ENCODE measurements at regions not wholly inside any gene's neighbourhood (a gene's known extent, or its start where the extent isn't known, plus 50 kb on each side); places are given as distances from the start of the nearest gene placed in this dataset.

GRCh38 chr9:84072621-84073180 lies 92.1 kb downstream of the RMI1 start:
- TF ChIP-seq, protein P1, sequence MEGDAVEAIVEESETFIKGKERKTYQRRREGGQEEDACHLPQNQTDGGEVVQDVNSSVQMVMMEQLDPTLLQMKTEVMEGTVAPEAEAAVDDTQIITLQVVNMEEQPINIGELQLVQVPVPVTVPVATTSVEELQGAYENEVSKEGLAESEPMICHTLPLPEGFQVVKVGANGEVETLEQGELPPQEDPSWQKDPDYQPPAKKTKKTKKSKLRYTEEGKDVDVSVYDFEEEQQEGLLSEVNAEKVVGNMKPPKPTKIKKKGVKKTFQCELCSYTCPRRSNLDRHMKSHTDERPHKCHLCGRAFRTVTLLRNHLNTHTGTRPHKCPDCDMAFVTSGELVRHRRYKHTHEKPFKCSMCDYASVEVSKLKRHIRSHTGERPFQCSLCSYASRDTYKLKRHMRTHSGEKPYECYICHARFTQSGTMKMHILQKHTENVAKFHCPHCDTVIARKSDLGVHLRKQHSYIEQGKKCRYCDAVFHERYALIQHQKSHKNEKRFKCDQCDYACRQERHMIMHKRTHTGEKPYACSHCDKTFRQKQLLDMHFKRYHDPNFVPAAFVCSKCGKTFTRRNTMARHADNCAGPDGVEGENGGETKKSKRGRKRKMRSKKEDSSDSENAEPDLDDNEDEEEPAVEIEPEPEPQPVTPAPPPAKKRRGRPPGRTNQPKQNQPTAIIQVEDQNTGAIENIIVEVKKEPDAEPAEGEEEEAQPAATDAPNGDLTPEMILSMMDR (conservative IDR thresholded peaks at IDR 0.05; ENCODE audit: low read depth, low read length): no peak
- no peak for TF ChIP-seq EZH2phosphoT487 (IDR thresholded peaks at IDR 0.05; ENCODE audit: borderline replicate concordance, low read length)
- no peak for TF ChIP-seq EZH2 (IDR thresholded peaks at IDR 0.05; ENCODE audit: low read length, unreplicated experiment)
